ENCODE measurements at regions not wholly inside any gene's neighbourhood (a gene's known extent, or its start where the extent isn't known, plus 50 kb on each side); places are given as distances from the start of the nearest gene placed in this dataset.

DNA sequence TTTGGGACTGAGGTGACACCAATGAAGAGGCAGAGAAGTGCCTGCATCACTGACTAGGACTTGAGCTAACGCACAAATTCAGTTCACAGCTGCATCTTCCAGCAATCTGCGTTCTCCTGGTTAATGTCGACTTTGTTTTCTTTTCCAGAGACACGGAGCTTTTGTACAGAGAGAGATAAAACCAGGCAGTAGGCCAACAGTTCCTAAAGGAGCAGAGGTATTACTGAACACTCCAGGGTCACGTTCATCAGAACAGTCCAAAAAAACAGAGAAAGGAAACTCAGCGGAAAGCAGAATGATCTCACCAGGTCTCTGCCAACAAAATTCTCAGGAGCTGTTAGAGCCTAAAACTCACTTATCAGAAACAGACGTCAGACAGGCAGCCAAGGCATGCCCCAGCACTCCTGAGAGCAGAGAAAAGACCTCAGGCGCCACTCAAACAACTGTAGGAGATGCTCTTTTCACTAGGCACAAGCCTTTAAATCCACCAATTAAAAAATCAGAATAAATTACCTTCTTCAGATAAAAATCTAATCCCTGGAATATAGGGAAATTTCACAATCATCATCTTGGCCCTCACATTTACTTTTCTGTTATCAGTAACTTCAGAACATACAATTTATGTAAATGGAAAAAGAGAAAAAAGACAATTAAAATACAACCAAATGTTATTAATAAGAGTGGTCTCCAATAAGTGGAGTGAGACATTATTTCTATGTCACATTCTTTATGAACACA lies 95.9 kb upstream of the SPTBN1 start:
- no peak for DNase-seq (ENCODE audit: low spot score)

DNA sequence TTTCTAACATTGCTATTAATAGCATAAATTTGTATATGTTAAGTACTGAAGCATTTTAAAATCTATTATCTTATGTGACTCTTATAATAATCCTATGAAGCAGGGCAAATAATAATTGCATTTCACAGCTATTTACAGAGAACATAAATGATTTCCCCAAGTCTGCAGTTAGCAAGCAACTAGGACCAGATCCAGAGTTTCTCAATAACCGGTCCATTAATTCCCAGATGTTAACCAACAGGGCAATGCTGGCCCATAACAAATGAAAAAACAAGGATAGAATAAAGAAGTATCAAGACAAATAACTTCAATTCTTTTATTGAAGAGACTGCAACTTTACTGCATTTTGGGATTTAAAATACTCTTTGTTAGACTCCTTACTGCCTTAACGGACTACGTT lies 91.7 kb upstream of the SPTBN1 start:
- no peak for DNase-seq (ENCODE audit: low spot score)

DNA sequence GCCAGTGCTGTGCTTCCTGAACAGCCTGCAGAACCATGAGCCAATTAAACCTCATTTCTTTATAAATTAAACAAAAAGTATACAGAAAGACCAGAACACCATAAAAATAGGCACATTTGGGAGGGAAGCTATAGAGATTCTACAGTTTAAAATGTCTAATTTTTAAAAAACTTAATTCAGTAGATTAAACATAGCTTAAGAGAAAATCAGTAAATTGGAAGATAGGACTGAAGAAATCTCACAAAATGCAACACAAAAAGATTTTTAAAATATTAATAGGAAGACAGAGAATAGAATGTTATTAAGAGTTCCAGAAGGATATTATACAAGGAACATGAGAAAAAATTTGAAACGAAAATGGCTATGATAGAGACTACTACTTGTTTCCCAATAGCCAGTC lies 90.5 kb upstream of the SPTBN1 start:
- DNase-seq (ENCODE audit: low spot score) = no peak

DNA sequence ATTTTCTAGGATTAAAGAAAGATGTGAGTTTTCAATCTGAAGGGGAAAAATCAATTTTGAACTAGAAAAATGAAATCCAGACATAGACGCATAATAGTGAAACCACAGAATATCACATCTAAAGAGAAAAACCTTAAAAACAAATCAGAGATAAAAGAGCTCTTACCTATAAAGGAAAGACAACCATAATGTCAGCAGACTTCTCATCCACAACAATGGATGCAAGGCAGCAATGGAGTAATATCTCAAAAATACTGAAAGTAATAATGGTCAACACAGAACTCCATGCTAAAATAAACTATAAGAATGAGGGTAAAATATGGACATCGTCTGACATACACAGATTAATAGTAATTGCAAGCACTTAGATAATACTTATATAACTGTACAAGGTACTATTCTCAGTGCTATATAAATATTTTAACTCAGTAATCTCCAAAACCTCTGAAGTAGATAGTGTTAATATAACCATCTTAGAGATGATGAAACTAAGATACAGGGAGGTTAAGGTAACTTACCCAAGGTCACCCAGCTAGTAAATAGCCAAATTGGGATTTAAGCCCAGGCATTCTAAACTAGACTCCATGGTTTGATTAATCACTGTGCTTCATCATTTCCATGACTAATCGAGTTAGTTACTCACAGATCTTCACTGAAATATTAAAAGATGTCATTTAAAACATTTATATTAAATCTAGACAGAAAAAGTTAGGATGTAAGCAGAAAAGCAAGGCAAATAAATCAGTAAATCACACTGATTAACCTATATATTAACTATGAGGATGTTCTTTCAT lies 89.4 kb upstream of the SPTBN1 start:
- no peak for DNase-seq (ENCODE audit: low spot score)

DNA sequence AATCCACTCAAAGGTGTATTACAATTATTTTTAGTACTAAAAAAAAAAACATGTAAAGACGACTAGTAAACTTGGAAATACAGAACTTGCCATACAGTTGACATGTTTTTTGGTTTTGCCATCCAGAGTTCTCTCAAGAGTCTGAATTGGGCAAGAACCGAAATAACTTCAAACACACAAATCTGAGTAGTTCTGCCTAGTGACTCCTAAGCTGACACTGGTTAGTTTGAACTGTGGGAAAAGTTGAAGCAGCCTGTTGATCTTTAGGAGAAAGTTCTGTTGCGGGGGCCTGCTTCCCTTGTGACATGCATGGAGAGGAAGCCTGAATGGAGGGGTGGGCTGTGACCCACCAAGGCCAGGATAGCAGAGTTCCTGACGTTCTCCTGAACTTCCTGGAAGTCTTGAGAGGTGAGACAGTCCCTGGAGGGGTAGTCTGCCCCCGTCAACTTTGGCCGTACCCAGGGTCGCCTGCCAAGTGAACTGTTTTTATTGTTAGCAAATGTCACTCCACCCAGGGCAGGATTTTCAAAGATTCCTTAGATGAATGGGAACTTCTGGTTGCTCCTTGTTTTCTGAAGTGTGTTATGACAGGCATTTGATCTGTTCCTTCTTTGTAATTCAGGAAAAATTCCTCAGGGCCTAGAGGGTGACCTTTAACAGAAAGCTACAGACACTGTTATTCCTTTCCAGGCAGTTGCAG lies 85.6 kb upstream of the SPTBN1 start:
- no peak for DNase-seq (ENCODE audit: low spot score)

DNA sequence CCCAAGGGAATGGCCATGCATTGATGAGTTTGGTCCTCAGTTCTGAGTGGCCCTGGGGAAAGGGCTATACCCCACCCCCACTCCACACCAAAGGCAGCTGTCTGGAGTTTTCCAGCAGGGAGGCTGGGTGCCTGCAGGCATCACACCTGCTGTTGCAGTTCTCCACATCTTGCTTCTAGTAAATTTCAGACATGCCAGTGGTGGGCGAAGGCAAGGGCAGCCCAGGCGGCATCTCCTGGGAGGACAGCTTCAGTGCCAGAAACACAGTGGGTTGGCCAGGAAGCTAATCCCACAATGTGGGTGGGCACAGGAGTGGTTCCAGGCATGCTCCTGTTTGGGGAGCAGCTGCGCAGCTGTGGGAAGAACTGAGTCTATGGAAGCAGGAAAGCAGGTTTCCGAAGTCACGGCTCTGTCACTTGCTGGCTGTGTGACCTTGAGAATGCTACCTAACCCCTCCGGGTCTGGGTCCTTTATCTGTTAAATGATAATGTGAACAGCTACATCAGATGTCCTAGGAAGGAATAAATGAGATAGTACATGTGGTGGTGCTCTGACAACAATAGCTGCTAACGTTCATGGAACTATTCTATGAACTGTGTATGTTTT lies 84.6 kb upstream of the SPTBN1 start:
- no peak for DNase-seq (ENCODE audit: low spot score)

DNA sequence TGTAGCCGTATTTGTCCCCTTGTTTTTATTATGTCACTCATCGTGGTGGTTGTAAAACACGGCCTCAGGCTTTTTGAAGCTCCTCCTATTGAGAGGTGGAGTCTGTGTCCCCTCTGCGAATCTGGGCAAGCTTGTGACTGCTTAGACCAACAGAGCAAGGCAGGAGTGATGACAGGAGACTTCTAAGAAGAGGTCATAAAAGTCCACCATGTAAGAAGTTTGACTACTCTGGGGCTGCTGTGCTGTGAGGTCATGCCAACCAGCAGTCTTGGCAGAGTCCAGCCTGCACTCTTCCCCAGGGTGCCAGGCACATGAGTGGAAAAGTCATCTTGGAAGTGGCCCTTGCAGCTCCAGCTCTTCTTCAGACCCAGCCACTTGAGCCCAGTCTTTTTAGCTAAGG lies 83.8 kb upstream of the SPTBN1 start:
- no peak for DNase-seq (ENCODE audit: low spot score)

DNA sequence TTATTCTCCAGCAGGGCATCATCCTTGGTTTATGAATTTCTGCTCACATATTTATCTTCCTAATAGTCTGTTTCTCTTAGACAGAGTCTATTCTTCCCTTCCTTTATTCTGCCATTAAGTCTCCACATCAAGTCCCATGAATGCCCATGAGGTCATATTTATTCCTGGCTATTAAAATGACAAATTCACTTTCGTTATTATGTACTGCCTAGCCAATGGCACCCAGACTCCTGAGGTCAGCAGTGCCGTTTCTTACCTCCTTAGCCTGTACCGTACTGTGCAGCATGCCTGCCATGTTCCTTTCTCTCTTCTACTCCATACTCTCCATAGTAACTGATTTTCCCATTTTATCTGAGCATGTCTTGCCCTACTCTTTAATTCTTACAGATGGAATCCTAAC lies 82.3 kb upstream of the SPTBN1 start:
- no peak for DNase-seq (ENCODE audit: low spot score)

DNA sequence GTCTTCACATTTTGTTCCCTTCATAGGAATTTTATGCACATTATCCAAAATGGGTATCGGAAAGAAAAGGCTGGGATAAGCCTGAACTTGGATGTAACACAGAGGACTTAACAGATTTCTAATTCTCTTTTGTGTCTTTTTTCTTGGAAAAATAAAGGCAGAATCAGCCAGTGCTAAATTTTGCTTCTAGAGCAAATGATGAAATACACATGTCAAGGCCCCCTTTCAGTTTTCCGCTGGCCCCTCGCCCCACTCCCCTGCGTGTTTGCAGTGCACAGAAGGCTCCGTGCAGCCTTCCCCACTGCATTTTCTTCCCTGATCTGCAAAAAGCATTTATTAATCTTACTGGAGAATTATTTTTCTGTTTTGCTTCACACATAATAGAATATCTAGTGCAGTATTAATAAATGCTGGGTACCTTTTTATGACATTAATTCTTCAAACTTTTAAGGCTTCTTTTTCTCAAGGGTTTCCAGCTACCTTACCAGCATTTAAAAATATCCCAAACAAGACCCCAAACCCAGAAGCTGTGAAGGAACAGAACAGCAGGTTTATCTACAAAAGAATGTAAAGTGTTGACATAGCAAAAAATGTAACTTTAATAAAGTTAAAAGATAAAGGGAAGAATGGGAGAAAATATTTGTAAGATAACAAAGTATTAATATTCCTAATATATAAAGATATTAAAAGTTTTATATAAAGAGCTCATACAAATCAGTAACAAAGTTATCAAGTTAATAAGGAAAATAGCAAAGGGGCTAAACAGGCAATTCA lies 81.3 kb upstream of the SPTBN1 start:
- DNase-seq (ENCODE audit: low spot score) = no peak

DNA sequence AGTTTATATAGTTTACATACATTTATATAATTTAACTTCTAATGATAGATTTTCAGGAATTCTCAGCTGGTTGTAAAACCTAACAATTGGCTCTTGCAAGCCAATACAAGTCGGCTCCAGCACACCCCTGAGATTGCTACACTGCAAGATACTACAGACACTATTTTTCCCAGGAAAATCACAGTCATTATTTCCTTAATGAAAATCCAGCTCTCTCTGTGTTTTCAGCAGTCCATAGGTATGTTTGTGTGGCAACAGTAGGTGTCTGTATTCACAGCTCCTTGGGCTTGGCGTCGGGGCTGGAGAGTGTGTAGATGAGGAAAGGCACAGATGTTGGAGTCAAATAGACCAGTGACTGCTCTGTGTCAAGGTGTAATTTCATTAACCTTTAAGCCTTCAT lies 78.7 kb upstream of the SPTBN1 start:
- DNase-seq (ENCODE audit: low spot score) = no peak

DNA sequence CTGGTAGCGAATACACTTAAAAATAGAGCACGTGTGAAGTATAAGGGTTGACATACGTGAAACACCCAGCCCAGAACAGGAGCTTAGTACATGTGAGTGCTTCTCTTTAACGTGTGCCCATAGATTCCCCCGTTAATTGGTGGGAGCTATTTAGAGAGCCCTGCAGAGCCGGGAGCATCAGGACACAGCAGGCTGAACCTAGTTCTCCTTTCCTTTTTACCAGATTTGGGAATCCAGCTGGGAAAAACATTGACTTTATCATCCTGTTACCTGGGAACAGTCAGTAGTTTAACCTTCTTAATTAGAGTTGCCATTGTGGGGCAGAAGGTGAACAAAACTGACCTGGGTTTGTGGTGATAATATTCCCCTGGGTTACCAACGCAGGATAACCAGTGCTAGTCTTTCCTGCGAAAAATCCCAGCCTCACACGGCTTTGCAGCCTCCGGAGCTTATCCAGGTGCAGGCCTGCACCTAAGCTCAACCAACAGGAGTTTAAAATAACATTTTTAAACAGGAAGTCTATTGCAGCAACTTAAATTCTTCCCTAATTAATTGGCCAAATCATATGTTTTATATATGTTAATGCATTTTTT lies 78.1 kb upstream of the SPTBN1 start:
- no peak for DNase-seq (ENCODE audit: low spot score)

DNA sequence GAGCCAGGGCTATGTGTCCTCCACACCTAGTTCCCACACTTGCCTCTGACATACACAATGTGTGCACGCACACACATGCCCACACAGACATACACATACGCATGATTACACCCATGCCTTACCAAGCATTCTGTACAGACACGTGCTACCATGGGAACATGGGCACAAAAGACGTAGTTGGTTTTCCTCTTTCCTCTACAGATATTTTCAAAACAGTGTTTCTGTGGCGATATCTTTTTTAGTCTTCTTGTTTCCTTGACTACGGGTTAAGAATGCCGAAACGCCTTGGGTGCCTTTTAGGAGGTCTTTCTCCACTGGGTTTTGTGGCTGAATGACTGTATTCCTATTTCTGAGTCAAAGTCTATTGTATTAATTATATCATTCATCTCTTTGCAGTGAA lies 75.5 kb upstream of the SPTBN1 start:
- no peak for DNase-seq (ENCODE audit: low spot score)

DNA sequence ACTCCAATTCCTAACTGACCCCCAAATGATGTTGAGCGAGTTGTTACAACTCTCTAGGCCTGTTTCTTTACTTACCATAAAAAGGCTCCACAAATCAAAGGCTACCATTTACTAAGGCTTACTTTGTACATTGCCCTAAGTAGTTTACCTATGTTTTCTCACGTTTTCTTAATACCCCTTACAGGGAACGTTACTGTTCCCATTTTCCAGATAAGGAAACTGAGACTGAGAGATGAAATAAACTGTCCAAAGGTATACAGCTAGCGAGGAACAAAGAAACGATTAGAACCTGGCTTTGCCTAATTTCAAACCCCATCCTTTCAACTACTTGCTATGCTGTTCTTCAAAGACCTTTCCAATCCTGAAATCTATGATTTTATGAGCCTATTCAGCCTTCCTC lies 74.8 kb upstream of the SPTBN1 start:
- no peak for DNase-seq (ENCODE audit: low spot score)

DNA sequence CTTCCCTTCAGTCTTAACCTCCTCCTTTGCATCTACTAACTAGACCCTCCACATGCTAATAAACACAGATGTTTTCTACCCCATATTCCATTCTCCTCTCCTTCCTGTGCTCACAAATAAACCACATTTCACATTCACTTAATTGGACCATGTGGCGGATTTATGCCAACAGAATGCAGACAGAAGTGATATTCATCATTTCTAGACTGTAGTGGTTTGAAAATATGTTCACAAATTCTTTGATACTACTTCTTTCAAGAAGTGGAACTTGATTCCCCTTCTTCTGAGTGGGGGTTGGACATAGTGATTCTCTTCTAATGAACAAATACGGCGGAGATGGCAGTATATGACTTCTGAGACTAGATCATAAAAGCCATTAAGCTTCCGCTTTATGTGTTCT lies 73.5 kb upstream of the SPTBN1 start:
- DNase-seq (ENCODE audit: low spot score) = no peak

DNA sequence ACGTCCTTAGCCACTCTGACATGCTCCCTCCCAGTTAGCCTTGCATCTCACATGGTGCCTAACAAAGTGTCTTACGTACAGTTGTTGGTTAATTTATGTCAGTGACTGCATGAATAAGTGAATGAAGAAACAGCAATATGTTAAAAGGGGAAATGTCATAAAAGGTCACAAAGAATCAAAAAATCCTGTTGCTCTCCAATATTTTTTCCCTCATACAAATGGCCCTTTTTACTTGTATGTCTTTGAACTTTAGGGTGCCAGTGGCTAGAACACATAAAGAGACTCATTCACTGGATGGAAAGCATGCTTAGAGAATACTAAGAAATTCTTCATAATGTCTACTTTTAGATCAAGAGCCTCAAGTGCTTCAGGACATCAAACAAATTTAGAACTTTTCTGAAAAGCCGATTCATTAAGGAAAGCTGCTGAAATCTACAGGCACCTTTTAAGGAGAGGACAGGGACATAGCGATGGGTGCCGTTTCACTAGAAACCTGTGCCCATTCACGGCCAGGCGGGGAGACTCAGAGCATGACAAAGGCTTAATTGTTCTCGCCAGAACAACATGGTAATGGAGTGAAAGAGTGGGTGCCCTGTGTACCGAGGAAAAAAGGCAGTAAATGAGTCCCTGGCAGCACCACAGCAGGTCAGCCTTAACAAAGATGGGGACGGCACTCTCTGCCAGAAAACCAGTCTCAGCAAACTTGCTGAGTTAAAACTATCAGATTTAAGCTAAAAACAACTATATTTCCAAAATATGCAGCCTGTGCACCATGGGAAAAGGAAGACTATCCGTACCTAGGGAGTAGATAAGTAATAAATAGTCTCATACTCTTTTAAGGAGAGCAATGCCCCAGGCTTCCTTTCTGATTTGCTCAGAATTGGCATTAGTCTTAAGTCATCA lies 71.6 kb upstream of the SPTBN1 start:
- DNase-seq (ENCODE audit: low spot score) = no peak

DNA sequence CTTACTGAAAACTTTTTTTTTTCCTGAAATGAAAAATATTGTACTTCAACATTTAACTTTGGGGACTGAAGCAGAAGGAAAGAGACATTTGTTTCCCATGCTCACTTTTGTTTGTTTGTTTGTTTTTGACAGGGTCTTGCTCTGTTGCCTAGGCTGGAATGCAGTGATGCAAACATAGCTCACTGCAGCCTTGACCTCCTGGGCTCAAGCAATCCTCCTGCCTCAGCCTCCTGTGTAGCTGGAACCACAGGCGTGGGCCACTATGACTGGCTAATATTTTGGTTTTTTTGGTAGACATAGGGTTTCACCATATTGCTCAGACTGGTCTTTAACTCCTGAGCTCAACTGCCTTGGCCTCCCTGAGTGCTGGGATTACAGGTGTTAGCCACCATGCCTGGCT lies 70.9 kb upstream of the SPTBN1 start:
- no peak for DNase-seq (ENCODE audit: low spot score)

DNA sequence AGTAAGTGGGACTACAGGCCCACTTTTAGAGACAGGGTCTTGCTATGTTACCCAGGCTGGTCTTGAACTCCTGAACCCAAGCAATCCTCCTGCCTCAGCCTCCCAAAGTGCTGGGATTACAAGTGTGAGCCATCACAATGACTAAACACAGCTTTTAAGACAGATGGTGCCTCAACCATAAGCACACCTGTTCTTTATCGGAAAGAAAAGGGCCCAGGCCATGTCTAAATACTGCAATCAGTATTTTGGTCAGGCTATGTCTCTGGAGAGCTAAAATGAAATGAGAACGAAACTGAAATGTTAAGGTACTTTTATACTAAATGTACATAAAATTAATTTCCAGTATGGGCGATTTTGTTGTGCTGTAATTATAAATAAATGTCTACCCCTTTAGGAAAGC lies 69.5 kb upstream of the SPTBN1 start:
- no peak for DNase-seq (ENCODE audit: low spot score)

DNA sequence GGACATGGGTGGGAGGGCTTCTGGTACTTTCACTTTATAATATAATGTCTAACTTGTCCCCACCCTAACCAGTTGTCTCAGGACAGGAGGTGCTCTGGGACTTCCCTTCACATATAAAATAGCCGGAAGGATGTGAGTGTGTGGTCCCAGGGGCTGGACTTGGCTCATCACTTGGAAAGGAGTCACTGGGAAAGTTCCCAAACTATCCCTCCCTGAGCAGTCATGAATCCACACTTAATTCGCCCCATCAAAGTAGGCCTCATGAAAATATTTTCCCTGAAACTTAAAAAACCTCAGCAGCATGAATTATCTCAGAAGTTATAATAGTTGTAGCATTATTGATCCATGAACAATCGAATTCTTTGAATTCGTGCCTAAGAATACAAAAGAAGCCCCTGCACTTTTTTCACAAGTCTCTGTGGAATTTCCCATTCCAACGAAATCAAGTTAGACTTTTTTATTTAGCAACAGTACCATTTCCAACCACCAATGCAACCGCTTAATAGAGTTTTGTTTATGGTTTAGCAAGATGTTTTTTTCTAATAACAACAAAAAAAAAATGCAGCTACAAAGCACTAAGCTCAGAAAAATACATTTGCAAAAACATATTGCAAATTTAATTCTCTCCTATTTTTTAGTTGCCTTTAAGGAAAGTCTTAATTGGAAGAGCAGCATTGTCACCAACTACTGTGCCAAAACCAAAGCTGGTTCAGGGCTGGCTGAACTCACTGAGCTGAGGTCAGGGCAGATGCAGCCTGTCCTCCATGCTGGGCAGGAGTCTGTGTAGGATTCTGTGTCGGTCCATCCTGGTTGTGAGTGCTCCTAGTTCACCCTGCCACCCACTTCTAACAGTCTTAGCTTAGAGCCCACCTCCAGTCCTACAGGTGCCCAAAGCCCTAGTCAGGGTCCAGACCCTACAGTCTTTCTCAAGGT lies 68.8 kb upstream of the SPTBN1 start:
- DNase-seq (ENCODE audit: low spot score) = no peak

DNA sequence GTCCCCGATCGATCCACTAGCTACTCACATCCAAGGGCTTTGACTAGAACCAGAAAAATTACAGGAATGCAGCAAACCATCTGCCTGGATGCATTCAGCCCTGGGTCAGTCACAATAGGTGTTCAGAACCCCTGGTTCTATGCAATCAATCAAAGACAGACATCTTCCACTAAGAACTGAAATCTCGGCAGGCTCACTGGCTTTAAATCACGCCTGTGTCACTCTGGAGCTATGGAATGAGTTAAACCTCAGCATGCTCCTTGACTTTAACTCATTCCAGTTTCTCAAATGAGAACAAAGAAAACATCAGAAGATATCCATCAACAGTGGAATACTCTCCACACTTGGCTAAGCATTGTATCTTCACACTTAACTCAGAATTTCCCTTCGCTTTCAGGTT lies 68.1 kb upstream of the SPTBN1 start:
- DNase-seq (ENCODE audit: low spot score) = no peak
